Uterus (tissue), 3 donors: ENCODE measurements at regions not wholly inside any gene's neighbourhood (a gene's known extent, or its start where the extent isn't known, plus 50 kb on each side); places are given as distances from the start of the nearest gene placed in this dataset.

Experiments used
- DNase-seq, 2 donors: peaks; one replicate each; pipeline ENCODE4 v3.0.0-alpha.2; 2019 to 2020
- H3K27ac ChIP-seq, 2 donors: fragments of 200-600 bp; sonication (generic); 1 replicate in 1 of 2; 2 replicates in 1 of 2; pipeline ENCODE4 v1.5.1; 2016 to 2018
- H3K27me3 ChIP-seq, 2 donors: fragments of 200-600 bp; sonication (generic); one replicate each; pipeline ENCODE4 v1.5.1; 2018 to 2019; ENCODE audit warnings: control low read depth in 1 of 2
- H3K36me3 ChIP-seq, 2 donors: fragments of 200-600 bp; sonication (generic); one replicate each; pipeline ENCODE4 v1.5.1; 2019; ENCODE audit warnings: control low read depth in 1 of 2
- H3K4me1 ChIP-seq, 2 donors: fragments of 200-600 bp; sonication (generic); one replicate each; pipeline ENCODE4 v1.5.1; 2018 to 2019; ENCODE audit warnings: control low read depth in 1 of 2
- H3K4me3 ChIP-seq, 2 donors: fragments of 200-600 bp; sonication (generic); 1 replicate in 1 of 2; 2 replicates in 1 of 2; pipeline ENCODE4 v1.5.1; 2018 to 2019; ENCODE audit warnings: mild to moderate bottlenecking in 1 of 2
- H3K9me3 ChIP-seq, 2 donors: fragments of 200-600 bp; sonication (generic); one replicate each; pipeline ENCODE4 v1.5.1; 2019; ENCODE audit warnings: control low read depth in 1 of 2
- CTCF ChIP-seq, 4 experiments: fragments of 200-600 bp in 2 of 4; fragments of 450-650 bp in 2 of 4; sonication (generic) in 2 of 4; IDR thresholded peaks; one replicate each; pipeline ENCODE4 v1.5.1; 2016 to 2019; ENCODE audit warnings: antibody characterized with exemption in 4 of 4, mild to moderate bottlenecking in 2 of 4, moderate library complexity in 1 of 4
- POLR2A ChIP-seq, 2 donors: fragments of 450-650 bp; IDR thresholded peaks; one replicate each; pipeline ENCODE4 v1.6.1; 2016; ENCODE audit warnings: antibody characterized with exemption in 2 of 2, mild to moderate bottlenecking in 1 of 2, moderate library complexity in 1 of 2
- intact Hi-C: fragments of 100-400 bp; cut with DNase I; formaldehyde crosslinking; loops from one replicate; pipeline ENCODE4 v1.15.1; 2023; ENCODE audit warnings: low total_unique reads
- donor health status: DM: yes; HTN: yes; CAD: no.

- intact Hi-C loops: no loop called here
- TF ChIP-seq POLR2A (IDR thresholded peaks at IDR 0.05): no peak
- no peak for TF ChIP-seq CTCF (IDR thresholded peaks at IDR 0.05)
- no peaks in the 10 kb centered on the region for H3K36me3 ChIP-seq
- no peaks in the 10 kb centered on the region for H3K27me3 ChIP-seq
- no peak for DNase-seq
- H3K27ac ChIP-seq: no peak overlapping the region
- H3K4me1 ChIP-seq: no peaks in the 10 kb centered on the region
- H3K9me3 ChIP-seq: no peaks in the 10 kb centered on the region
- H3K4me3 ChIP-seq: no peak overlapping the region
These were observed 216.6 kb upstream of the C14orf180 start for GRCh38 chr14:104362761-104363605.

- intact Hi-C loops: no loop called here
- no peaks in the 10 kb centered on the region for H3K4me1 ChIP-seq
- H3K27me3 ChIP-seq: no peaks in the 10 kb centered on the region
- H3K4me3 ChIP-seq: no peak overlapping the region
- no peaks in the 10 kb centered on the region for H3K36me3 ChIP-seq
- no peaks in the 10 kb centered on the region for H3K9me3 ChIP-seq
- no peak for DNase-seq
- H3K27ac ChIP-seq: no peak overlapping the region
- TF ChIP-seq POLR2A (IDR thresholded peaks at IDR 0.05) (no peak), CTCF (IDR thresholded peaks at IDR 0.05) (no peak)
These were observed 215.4 kb upstream of the C14orf180 start for GRCh38 chr14:104363891-104364760.

DNA sequence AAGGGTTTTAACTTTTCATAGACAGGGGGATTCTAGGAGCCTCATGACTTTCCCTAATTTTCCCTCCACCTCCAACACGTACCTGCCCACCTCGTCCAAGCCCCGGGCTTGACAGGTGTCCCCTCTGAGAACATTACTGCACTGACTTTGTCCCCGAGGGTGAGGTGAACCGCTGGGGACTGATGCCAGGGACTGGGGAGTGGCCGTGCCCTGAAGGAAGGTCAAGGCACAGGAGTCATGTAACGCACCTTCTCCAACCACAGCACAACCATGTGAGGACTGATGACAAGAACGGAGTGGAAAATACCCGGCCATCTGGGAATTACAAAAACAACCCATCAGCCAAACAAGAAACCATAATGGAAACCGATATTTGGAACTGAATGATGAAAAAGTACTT is 214.7 kb upstream of the C14orf180 start:
- no peaks in the 10 kb centered on the region for H3K4me1 ChIP-seq
- intact Hi-C loops: no loop called here
- no peaks in the 10 kb centered on the region for H3K27me3 ChIP-seq
- no peak overlapping the region for H3K27ac ChIP-seq
- no peaks in the 10 kb centered on the region for H3K36me3 ChIP-seq
- H3K9me3 ChIP-seq: no peaks in the 10 kb centered on the region
- no peak for DNase-seq
- no peak overlapping the region for H3K4me3 ChIP-seq
- TF ChIP-seq CTCF (IDR thresholded peaks at IDR 0.05): no peak
- no peak for TF ChIP-seq POLR2A (IDR thresholded peaks at IDR 0.05)

GRCh38 chr14:104366931-104367865 is 212.4 kb upstream of the C14orf180 start:
- TF ChIP-seq CTCF (IDR thresholded peaks at IDR 0.05) (no peak), POLR2A (IDR thresholded peaks at IDR 0.05) (no peak)
- no peaks in the 10 kb centered on the region for H3K4me1 ChIP-seq
- no peak overlapping the region for H3K27ac ChIP-seq
- intact Hi-C loops: no loop called here
- DNase-seq: no peak
- no peaks in the 10 kb centered on the region for H3K9me3 ChIP-seq
- H3K4me3 ChIP-seq: no peak overlapping the region
- no peaks in the 10 kb centered on the region for H3K27me3 ChIP-seq
- no peaks in the 10 kb centered on the region for H3K36me3 ChIP-seq
